A673 (cell line): ENCODE measurements at regions not wholly inside any gene's neighbourhood (a gene's known extent, or its start where the extent isn't known, plus 50 kb on each side); places are given as distances from the start of the nearest gene placed in this dataset.

Experiments
- BruUV-seq: library from RNA; stranded (reverse); fragments of 400-500 nt; replicated peaks from 2 replicates; lab custom pipeline; 2021; lab: Mats Ljungman, UMichigan
- CTCF ChIA-PET: fragments of 300-600 bp; sonication (Branson Sonifier 250); formaldehyde crosslinking; loops from one replicate; lab custom pipeline; 2022; ENCODE audit warnings: antibody characterized with exemption; lab: Charles Lee
- POLR2A ChIA-PET: fragments of 300-600 bp; sonication (Branson Sonifier 250); formaldehyde crosslinking; loops from one replicate; lab custom pipeline; 2022; ENCODE audit warnings: antibody characterized with exemption; ENCODE audit not compliant: low non-redundant PET; lab: Charles Lee
- DNase-seq: peaks from one replicate; pipeline ENCODE4 v3.0.0-alpha.2; 2015; ENCODE audit warnings: low spot score
- H3K27ac ChIP-seq: fragments of 200-600 bp; sonication (generic); 2 replicates; pipeline ENCODE4 v1.5.1; 2016; ENCODE audit warnings: mixed run types, low read depth, mild to moderate bottlenecking, mixed read lengths, antibody characterized with exemption, low read length; ENCODE audit not compliant: poor library complexity, severe bottlenecking
- H3K27me3 ChIP-seq: fragments of 200-600 bp; sonication (generic); replicated peaks from 2 replicates; pipeline ENCODE4 v1.6.1; 2017; ENCODE audit warnings: mixed run types, low read depth, mild to moderate bottlenecking, mixed read lengths, antibody characterized with exemption, low read length; ENCODE audit not compliant: insufficient read depth, poor library complexity
- H3K36me3 ChIP-seq: fragments of 200-600 bp; sonication (generic); 2 replicates; pipeline ENCODE4 v1.6.1; 2016; ENCODE audit warnings: mixed run types, mild to moderate bottlenecking, mixed read lengths, antibody characterized with exemption, low read length; ENCODE audit not compliant: insufficient read depth, poor library complexity, severe bottlenecking
- H3K4me1 ChIP-seq: fragments of 200-600 bp; sonication (generic); 2 replicates; pipeline ENCODE4 v1.6.1; 2017; ENCODE audit warnings: mixed run types, mild to moderate bottlenecking, mixed read lengths, antibody characterized with exemption, low read length; ENCODE audit not compliant: insufficient read depth, poor library complexity, severe bottlenecking
- H3K4me3 ChIP-seq: fragments of 200-600 bp; sonication (generic); 2 replicates; pipeline ENCODE4 v1.5.1; 2016; ENCODE audit warnings: low read depth, mixed run types, mild to moderate bottlenecking, mixed read lengths, low read length; ENCODE audit not compliant: poor library complexity, severe bottlenecking
- H3K9me3 ChIP-seq: fragments of 200-600 bp; sonication (generic); 2 replicates; pipeline ENCODE4 v1.6.1; 2016; ENCODE audit warnings: mixed run types, low read depth, mild to moderate bottlenecking, mixed read lengths, antibody characterized with exemption, low read length; ENCODE audit not compliant: poor library complexity, severe bottlenecking
- CTCF ChIP-seq: fragments of 300-800, 200-600 bp; sonication (generic); conservative IDR thresholded peaks from 2 replicates; pipeline ENCODE4 v1.5.1; 2017; ENCODE audit warnings: low read depth, mild to moderate bottlenecking, antibody characterized with exemption, low read length, moderate library complexity, mixed read lengths
- EZH2 ChIP-seq: fragments of 200-600 bp; sonication (generic); IDR thresholded peaks from 2 replicates; pipeline ENCODE4 v1.6.1; 2017; ENCODE audit warnings: borderline replicate concordance, low read depth, mild to moderate bottlenecking, mixed read lengths, antibody characterized with exemption, low read length; ENCODE audit not compliant: poor library complexity, severe bottlenecking
- intact Hi-C: fragments of 100-400 bp; cut with micrococcal nuclease; formaldehyde crosslinking; loops from one replicate; pipeline ENCODE4 v1.10.0; 2022; ENCODE audit not compliant: unreplicated experiment

- no peak for TF ChIP-seq CTCF
- ChIA-PET POLR2A (no interaction called here), CTCF (interaction anchor here (0.6 kb wide), 1 partner anchor 12 kb away, joined by 3 read pairs; no protein-coding TSS in a partner anchor)
- Histone ChIP-seq H3K36me3 (no peaks in the 10 kb centered on the region), H3K27ac (no peak overlapping the region), H3K4me1 (no peaks in the 10 kb centered on the region), H3K4me3 (no peak overlapping the region), H3K9me3 (no peaks in the 10 kb centered on the region), H3K27me3 (no peaks in the 10 kb centered on the region)
- DNase-seq = no peak
- BruUV-seq = no TSS peak
- intact Hi-C loops = no loop called here
Observed at GRCh38 chr1:244197851-244198375, 146.8 kb downstream of the ZBTB18 start.

- ChIA-PET POLR2A (no interaction called here), CTCF (no interaction called here)
- no TSS peak for BruUV-seq
- intact Hi-C loops = no loop called here
- no peak for TF ChIP-seq CTCF
- no peak for TF ChIP-seq EZH2
- no peaks in the 10 kb centered on the region for H3K9me3 ChIP-seq
- H3K27me3 ChIP-seq = no peaks in the 10 kb centered on the region
- no peaks in the 10 kb centered on the region for H3K36me3 ChIP-seq
- no peaks in the 10 kb centered on the region for H3K4me1 ChIP-seq
- H3K4me3 ChIP-seq = no peak overlapping the region
- no peak for DNase-seq
- H3K27ac ChIP-seq = no peak overlapping the region
Observed at GRCh38 chr1:244199902-244200301, 148.8 kb downstream of the ZBTB18 start.

GRCh38 chr1:244200596-244200995, 149.5 kb downstream of the ZBTB18 start:
- BruUV-seq = no TSS peak
- Histone ChIP-seq H3K4me1 (no peaks in the 10 kb centered on the region), H3K36me3 (no peaks in the 10 kb centered on the region), H3K9me3 (no peaks in the 10 kb centered on the region), H3K4me3 (no peak overlapping the region), H3K27me3 (no peaks in the 10 kb centered on the region), H3K27ac (no peak overlapping the region)
- intact Hi-C loops = no loop called here
- TF ChIP-seq EZH2 = no peak
- no peak for TF ChIP-seq CTCF
- ChIA-PET POLR2A (no interaction called here), CTCF (no interaction called here)
- DNase-seq = no peak
